ENCODE measurements at regions not wholly inside any gene's neighbourhood (a gene's known extent, or its start where the extent isn't known, plus 50 kb on each side); places are given as distances from the start of the nearest gene placed in this dataset.

DNA sequence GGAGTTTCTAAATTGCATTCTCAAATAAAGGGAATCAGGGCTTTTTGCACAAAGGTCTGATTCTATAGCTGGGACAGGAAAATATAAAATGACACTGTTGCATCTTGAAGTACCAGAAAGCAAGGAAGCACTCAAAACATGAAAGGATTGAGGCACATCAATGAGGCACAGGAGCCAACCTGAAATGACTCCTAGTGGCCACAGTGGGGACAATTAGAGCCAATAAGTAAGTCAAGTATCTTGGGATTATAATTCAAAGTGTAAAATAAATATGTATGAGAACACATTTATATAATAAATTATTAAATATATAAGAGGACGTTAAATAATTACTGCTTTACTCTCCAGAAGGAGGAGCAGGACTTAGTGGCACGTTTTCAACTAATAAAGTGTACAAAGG is 1259.5 kb upstream of the CDH2 start:
- TF ChIP-seq, protein P1, sequence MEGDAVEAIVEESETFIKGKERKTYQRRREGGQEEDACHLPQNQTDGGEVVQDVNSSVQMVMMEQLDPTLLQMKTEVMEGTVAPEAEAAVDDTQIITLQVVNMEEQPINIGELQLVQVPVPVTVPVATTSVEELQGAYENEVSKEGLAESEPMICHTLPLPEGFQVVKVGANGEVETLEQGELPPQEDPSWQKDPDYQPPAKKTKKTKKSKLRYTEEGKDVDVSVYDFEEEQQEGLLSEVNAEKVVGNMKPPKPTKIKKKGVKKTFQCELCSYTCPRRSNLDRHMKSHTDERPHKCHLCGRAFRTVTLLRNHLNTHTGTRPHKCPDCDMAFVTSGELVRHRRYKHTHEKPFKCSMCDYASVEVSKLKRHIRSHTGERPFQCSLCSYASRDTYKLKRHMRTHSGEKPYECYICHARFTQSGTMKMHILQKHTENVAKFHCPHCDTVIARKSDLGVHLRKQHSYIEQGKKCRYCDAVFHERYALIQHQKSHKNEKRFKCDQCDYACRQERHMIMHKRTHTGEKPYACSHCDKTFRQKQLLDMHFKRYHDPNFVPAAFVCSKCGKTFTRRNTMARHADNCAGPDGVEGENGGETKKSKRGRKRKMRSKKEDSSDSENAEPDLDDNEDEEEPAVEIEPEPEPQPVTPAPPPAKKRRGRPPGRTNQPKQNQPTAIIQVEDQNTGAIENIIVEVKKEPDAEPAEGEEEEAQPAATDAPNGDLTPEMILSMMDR (conservative IDR thresholded peaks at IDR 0.05; ENCODE audit: low read depth, low read length): no peak
- TF ChIP-seq EZH2 (IDR thresholded peaks at IDR 0.05; ENCODE audit: borderline replicate concordance, low read depth, low read length, poor library complexity, severe bottlenecking): no peak

Measured in A673 (cell line).